T-helper 2 cell treated with Interferon-gamma antibody and Interleukin-4, amounts not matched to agents 5 μg/mL and 100 μg/mL, for 36 hours (primary cell): ENCODE measurements at regions not wholly inside any gene's neighbourhood (a gene's known extent, or its start where the extent isn't known, plus 50 kb on each side); places are given as distances from the start of the nearest gene placed in this dataset.

ENCODE experiments used
- DNase-seq: peaks from one replicate; pipeline ENCODE4 v3.0.0; 2021; ENCODE audit warnings: low spot score
- H3K27ac Mint-ChIP-seq: one replicate; pipeline ENCODE4 v1.8.0; 2021; ENCODE audit warnings: mild to moderate bottlenecking, mixed read lengths
- H3K27me3 Mint-ChIP-seq: one replicate; pipeline ENCODE4 v1.8.0; 2021; ENCODE audit warnings: low read depth, mixed read lengths
- H3K36me3 Mint-ChIP-seq: one replicate; pipeline ENCODE4 v1.8.0; 2021; ENCODE audit warnings: low read depth, mixed read lengths
- H3K4me1 Mint-ChIP-seq: one replicate; pipeline ENCODE4 v1.8.0; 2021; ENCODE audit warnings: low read depth, mixed read lengths
- H3K4me3 Mint-ChIP-seq: one replicate; pipeline ENCODE4 v1.8.0; 2022; ENCODE audit warnings: mild to moderate bottlenecking, moderate library complexity, mixed read lengths
- H3K9me3 Mint-ChIP-seq: one replicate; pipeline ENCODE4 v1.8.0; 2021; ENCODE audit warnings: mixed read lengths

DNA sequence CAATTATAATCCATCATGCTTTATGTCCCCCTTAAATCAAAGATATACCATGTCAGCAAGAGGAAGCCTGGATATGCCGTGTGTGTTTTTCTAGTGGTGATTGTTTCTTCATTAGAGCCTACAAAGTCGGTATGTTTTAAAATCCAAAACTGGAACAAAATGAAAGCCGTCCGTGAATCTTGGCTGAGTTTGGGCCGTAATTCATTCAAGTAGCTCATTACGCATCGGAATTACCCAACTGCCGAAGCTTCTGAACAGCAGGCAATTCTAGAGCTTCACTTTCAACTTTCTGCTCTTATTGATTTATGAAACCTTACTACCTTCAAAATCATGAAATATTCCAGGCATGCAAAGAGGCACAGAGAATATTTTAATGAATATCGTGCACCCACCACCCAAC, 224.7 kb downstream of the AACS start:
- H3K4me3 Mint-ChIP-seq: no peak overlapping the region
- peaks cover 12% of the 10 kb centered on the region for H3K27me3 Mint-ChIP-seq
- H3K27ac Mint-ChIP-seq: no peak overlapping the region
- peaks cover 8% of the 10 kb centered on the region for H3K4me1 Mint-ChIP-seq
- no peaks in the 10 kb centered on the region for H3K36me3 Mint-ChIP-seq
- no peaks in the 10 kb centered on the region for H3K9me3 Mint-ChIP-seq
- no peak for DNase-seq

GRCh38 chr12:125292700-125293099, 227.5 kb downstream of the AACS start:
- Mint-ChIP-seq H3K9me3 (no peaks in the 10 kb centered on the region), H3K4me1 (peaks cover 1% of the 10 kb centered on the region), H3K4me3 (no peak overlapping the region), H3K36me3 (no peaks in the 10 kb centered on the region), H3K27me3 (peaks cover 12% of the 10 kb centered on the region), H3K27ac (no peak overlapping the region)
- no peak for DNase-seq

- peaks cover 9% of the 10 kb centered on the region for H3K27me3 Mint-ChIP-seq
- no peak overlapping the region for H3K27ac Mint-ChIP-seq
- no peaks in the 10 kb centered on the region for H3K4me1 Mint-ChIP-seq
- no peaks in the 10 kb centered on the region for H3K9me3 Mint-ChIP-seq
- H3K4me3 Mint-ChIP-seq: no peak overlapping the region
- H3K36me3 Mint-ChIP-seq: no peaks in the 10 kb centered on the region
- DNase-seq: no peak
Observed at GRCh38 chr12:125295550-125295949, 230.3 kb downstream of the AACS start.

DNA sequence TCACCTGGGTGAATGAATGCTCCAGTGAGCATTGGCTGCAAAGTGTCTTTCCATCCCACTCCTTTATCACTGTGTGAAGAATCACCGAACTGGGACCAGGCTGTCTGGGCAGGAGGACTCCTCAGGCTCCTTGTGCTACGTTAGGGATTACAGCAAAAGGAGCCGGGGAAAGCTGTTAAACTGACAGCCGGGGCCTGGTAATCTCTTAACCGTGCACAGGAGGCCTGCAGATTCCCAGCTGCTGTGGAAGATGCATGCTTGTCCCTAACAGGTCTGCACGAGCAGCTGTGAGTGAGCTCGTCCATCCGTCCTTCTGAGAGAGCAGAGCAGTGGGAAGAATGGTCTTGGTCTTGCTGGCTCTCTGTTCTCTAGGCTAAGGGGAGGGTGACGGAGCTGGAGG, 231.5 kb downstream of the AACS start:
- no peak overlapping the region for H3K27ac Mint-ChIP-seq
- DNase-seq: no peak
- no peak overlapping the region for H3K4me3 Mint-ChIP-seq
- H3K36me3 Mint-ChIP-seq: no peaks in the 10 kb centered on the region
- no peaks in the 10 kb centered on the region for H3K4me1 Mint-ChIP-seq
- no peaks in the 10 kb centered on the region for H3K9me3 Mint-ChIP-seq
- no peaks in the 10 kb centered on the region for H3K27me3 Mint-ChIP-seq

- Mint-ChIP-seq H3K36me3 (no peaks in the 10 kb centered on the region), H3K27ac (no peak overlapping the region), H3K4me3 (no peak overlapping the region), H3K27me3 (no peaks in the 10 kb centered on the region), H3K4me1 (no peaks in the 10 kb centered on the region), H3K9me3 (no peaks in the 10 kb centered on the region)
- no peak for DNase-seq
Observed at GRCh38 chr12:125299840-125300239, 234.6 kb downstream of the AACS start.

DNA sequence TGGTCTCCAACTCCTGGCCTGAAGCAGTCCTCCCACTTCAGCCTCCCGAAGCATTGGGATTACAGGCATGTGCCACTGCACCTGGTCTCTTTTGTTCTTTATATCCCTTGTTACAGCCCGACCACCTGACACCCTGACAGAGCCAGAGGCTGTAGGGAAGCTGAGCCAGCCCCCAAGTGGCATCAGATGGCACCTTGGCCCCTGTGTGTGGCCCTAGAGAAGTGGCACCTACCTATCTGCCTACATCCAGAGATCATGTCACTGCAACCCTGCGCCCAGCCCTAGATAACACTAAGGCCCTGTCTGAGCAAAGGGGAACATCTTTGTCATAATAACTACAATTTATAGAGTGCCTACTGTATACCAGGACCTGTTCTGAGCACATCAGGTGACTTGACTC, 235.0 kb downstream of the AACS start:
- Mint-ChIP-seq H3K27me3 (no peaks in the 10 kb centered on the region), H3K4me1 (no peaks in the 10 kb centered on the region), H3K36me3 (no peaks in the 10 kb centered on the region), H3K27ac (no peak overlapping the region), H3K4me3 (no peak overlapping the region), H3K9me3 (no peaks in the 10 kb centered on the region)
- DNase-seq: no peak

GRCh38 chr12:125303337-125303736, 238.1 kb downstream of the AACS start:
- Mint-ChIP-seq H3K27ac (no peak overlapping the region), H3K27me3 (no peaks in the 10 kb centered on the region), H3K4me1 (no peaks in the 10 kb centered on the region), H3K36me3 (no peaks in the 10 kb centered on the region), H3K9me3 (no peaks in the 10 kb centered on the region), H3K4me3 (no peak overlapping the region)
- DNase-seq: no peak

- Mint-ChIP-seq H3K9me3 (no peaks in the 10 kb centered on the region), H3K4me1 (no peaks in the 10 kb centered on the region), H3K36me3 (no peaks in the 10 kb centered on the region), H3K27me3 (no peaks in the 10 kb centered on the region), H3K4me3 (no peak overlapping the region), H3K27ac (no peak overlapping the region)
- DNase-seq: no peak
Observed at GRCh38 chr12:125304029-125304428, 238.8 kb downstream of the AACS start.

- H3K9me3 Mint-ChIP-seq: no peaks in the 10 kb centered on the region
- no peaks in the 10 kb centered on the region for H3K27me3 Mint-ChIP-seq
- no peak overlapping the region for H3K27ac Mint-ChIP-seq
- H3K4me1 Mint-ChIP-seq: no peaks in the 10 kb centered on the region
- H3K36me3 Mint-ChIP-seq: no peaks in the 10 kb centered on the region
- no peak for DNase-seq
- no peak overlapping the region for H3K4me3 Mint-ChIP-seq
Observed at GRCh38 chr12:125305231-125305630, 240.0 kb downstream of the AACS start.

DNA sequence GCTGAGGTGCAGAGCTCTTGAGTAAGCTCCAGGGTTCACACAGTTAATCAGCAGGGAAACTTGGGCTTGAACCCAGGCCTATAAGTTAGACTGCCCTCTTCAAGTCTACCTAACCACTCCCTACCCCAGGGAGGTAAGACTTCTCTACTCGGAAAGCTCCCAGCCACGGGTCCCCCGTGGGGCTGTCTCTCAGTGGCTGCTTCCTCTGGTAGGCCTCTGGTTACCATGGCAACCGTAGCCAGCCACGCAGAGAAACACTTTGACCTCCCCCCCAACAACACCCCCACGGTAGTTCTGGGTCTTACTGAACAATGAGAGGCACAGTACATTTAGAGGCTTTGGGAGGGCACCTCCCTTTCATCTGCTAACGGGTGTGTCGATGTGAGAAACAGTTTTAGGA, 245.2 kb downstream of the AACS start:
- H3K36me3 Mint-ChIP-seq: no peaks in the 10 kb centered on the region
- DNase-seq: no peak
- no peaks in the 10 kb centered on the region for H3K4me1 Mint-ChIP-seq
- H3K9me3 Mint-ChIP-seq: no peaks in the 10 kb centered on the region
- H3K27ac Mint-ChIP-seq: no peak overlapping the region
- peaks cover 4% of the 10 kb centered on the region for H3K27me3 Mint-ChIP-seq
- H3K4me3 Mint-ChIP-seq: no peak overlapping the region

DNA sequence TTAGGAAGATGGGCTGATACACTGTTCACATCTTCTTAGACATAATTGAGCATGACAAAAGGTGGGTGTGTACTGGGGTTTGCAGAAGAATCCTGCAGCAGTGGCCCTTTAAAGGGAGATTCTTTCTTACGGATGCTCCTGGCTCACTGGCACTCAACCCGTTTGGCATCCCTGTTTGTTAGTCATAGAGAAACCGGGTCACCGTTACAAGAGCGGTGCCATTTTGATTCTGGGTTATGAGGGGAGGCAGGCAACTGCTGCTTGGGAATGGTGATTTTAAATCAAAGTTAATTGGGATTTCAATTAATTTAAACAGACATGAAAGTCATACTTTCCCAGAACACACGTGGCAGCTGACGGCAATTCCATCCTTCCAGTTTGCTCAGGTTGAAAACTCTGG, 245.8 kb downstream of the AACS start:
- Mint-ChIP-seq H3K36me3 (no peaks in the 10 kb centered on the region), H3K27me3 (peaks cover 4% of the 10 kb centered on the region), H3K4me3 (no peak overlapping the region), H3K9me3 (no peaks in the 10 kb centered on the region), H3K4me1 (no peaks in the 10 kb centered on the region), H3K27ac (no peak overlapping the region)
- DNase-seq: no peak

DNA sequence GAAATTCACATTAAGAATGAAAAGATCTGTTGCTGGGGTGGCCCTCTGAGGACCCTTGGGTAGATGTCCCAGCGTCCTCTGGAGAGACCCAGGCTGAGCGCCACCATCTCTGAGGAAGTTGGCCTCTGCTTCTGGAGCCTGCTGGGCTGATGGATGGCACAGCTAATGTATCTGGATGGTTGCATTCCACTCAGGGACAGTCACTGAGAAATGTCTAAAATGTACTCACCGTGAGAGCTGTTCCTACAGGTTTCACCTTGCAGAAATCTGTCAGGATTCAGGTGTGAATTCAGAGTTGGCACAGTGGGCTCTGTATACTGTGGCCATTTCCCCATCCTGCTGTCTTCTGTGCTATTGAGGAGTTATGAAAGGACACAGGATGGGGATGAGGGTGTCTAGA, 247.2 kb downstream of the AACS start:
- Mint-ChIP-seq H3K27ac (no peak overlapping the region), H3K9me3 (no peaks in the 10 kb centered on the region), H3K36me3 (no peaks in the 10 kb centered on the region), H3K4me1 (no peaks in the 10 kb centered on the region), H3K27me3 (peaks cover 4% of the 10 kb centered on the region), H3K4me3 (no peak overlapping the region)
- DNase-seq: no peak

- H3K36me3 Mint-ChIP-seq: no peaks in the 10 kb centered on the region
- no peak overlapping the region for H3K4me3 Mint-ChIP-seq
- no peak for DNase-seq
- peaks cover 4% of the 10 kb centered on the region for H3K27me3 Mint-ChIP-seq
- no peaks in the 10 kb centered on the region for H3K9me3 Mint-ChIP-seq
- H3K4me1 Mint-ChIP-seq: no peaks in the 10 kb centered on the region
- H3K27ac Mint-ChIP-seq: no peak overlapping the region
Observed at GRCh38 chr12:125314051-125314755, 249.0 kb downstream of the AACS start.

DNA sequence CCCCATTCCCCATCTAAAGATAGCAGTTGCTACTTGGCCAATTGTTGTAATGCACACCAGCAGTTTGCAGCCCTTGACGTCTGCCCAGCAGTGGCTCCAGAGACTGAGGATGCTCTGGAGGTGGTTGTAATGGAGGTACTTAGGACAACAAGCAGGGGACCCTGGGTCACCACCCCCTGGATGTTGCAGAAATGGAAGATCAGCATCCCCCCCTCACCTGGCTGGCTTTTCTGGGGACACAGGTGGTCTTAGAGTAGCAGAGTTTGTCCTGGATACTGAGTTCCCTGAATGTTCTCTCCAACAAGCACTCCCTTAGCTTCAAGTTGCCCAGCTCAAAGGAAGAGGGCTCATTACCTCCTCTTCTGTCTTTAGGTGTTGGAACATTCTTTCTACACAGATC, 250.5 kb downstream of the AACS start:
- Mint-ChIP-seq H3K27ac (no peak overlapping the region), H3K4me3 (no peak overlapping the region), H3K4me1 (no peaks in the 10 kb centered on the region), H3K9me3 (no peaks in the 10 kb centered on the region), H3K27me3 (peaks cover 4% of the 10 kb centered on the region), H3K36me3 (no peaks in the 10 kb centered on the region)
- no peak for DNase-seq

DNA sequence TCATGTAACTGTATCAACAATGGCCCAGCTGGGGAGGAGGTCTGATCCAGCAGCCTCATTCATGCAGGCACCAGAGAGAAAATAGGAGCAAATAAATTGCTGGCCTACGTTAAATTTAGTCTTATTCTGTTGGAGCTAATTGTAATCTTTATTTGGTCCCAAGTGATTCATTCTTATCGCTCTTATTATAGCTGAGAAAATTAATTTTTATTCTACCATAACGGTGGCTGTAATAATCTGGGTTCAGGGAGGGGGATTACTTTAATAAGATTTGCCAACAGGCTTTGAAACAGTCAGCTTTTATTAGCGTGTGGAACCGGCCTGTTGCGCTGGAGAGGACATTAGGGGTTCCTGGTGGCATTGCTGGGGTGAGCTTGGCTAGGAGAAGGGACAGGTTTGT, 254.9 kb downstream of the AACS start:
- Mint-ChIP-seq H3K27me3 (no peaks in the 10 kb centered on the region), H3K4me3 (no peak overlapping the region), H3K27ac (no peak overlapping the region), H3K36me3 (no peaks in the 10 kb centered on the region), H3K9me3 (no peaks in the 10 kb centered on the region), H3K4me1 (no peaks in the 10 kb centered on the region)
- no peak for DNase-seq
